PC-3 (cell line): ENCODE measurements at regions not wholly inside any gene's neighbourhood (a gene's known extent, or its start where the extent isn't known, plus 50 kb on each side); places are given as distances from the start of the nearest gene placed in this dataset.

Experiments used
- EZH2 ChIP-seq: fragments of 300-600 bp; sonication (generic); IDR thresholded peaks from one replicate; pipeline ENCODE4 v1.6.1; 2017; ENCODE audit warnings: antibody characterized with exemption, mild to moderate bottlenecking, low read length; ENCODE audit not compliant: unreplicated experiment
- EZH2phosphoT487 ChIP-seq: fragments of 300-600 bp; sonication (generic); IDR thresholded peaks from 2 replicates; pipeline ENCODE4 v1.6.1; 2018; ENCODE audit warnings: mild to moderate bottlenecking, antibody characterized with exemption, low read length, borderline replicate concordance
- TF ChIP-seq, protein P1 (sequence below): fragments of 300-600 bp; sonication (generic); conservative IDR thresholded peaks from 2 replicates; pipeline ENCODE4 v1.5.1; 2017; ENCODE audit warnings: antibody characterized with exemption, low read depth, mild to moderate bottlenecking, low read length

DNA sequence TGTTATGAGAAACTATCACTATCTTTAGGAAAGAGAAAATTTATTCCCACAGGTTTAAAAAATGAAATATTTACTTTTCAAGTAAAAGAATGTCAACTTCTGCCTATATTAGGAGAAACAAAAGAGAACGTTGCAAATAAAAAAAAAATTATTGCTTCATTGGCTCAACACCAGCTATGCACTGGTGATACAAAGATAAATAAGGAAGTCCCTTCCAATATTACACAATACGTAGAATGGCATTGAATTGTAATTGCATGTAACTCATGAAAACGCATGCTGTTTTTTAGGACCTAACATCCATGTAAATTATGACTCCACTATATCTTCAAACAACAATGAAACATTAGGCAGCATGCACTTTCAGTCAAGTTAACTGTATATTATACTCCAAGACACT lies 56.4 kb upstream of the RERGL start:
- TF ChIP-seq, protein P1, sequence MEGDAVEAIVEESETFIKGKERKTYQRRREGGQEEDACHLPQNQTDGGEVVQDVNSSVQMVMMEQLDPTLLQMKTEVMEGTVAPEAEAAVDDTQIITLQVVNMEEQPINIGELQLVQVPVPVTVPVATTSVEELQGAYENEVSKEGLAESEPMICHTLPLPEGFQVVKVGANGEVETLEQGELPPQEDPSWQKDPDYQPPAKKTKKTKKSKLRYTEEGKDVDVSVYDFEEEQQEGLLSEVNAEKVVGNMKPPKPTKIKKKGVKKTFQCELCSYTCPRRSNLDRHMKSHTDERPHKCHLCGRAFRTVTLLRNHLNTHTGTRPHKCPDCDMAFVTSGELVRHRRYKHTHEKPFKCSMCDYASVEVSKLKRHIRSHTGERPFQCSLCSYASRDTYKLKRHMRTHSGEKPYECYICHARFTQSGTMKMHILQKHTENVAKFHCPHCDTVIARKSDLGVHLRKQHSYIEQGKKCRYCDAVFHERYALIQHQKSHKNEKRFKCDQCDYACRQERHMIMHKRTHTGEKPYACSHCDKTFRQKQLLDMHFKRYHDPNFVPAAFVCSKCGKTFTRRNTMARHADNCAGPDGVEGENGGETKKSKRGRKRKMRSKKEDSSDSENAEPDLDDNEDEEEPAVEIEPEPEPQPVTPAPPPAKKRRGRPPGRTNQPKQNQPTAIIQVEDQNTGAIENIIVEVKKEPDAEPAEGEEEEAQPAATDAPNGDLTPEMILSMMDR, result no peak
- TF ChIP-seq EZH2 (no peak), EZH2phosphoT487 (no peak)
